NCI-H2029 (cell line): ENCODE measurements at regions not wholly inside any gene's neighbourhood (a gene's known extent, or its start where the extent isn't known, plus 50 kb on each side); places are given as distances from the start of the nearest gene placed in this dataset.

ENCODE experiments used
- DNase-seq: peaks from one replicate; lab custom pipeline; 2025; lab: John Stamatoyannopoulos, UW

- no peak for DNase-seq
Observed at GRCh38 chr1:232891656-232892317, 58.6 kb upstream of the NTPCR start.

- no peak for DNase-seq
Observed at GRCh38 chr1:232893481-232894313, 56.7 kb upstream of the NTPCR start.

GRCh38 chr1:232894436-232894835 lies 56.0 kb upstream of the NTPCR start:
- no peak for DNase-seq

- DNase-seq = no peak
Observed at GRCh38 chr1:232897949-232898465, 52.4 kb upstream of the NTPCR start.

GRCh38 chr1:232899268-232899667 lies 51.1 kb upstream of the NTPCR start:
- peak; percentile 19 for DNase-seq

- DNase-seq = no peak
Observed at GRCh38 chr1:232899839-232900238, 50.6 kb upstream of the NTPCR start.
